ENCODE measurements at regions not wholly inside any gene's neighbourhood (a gene's known extent, or its start where the extent isn't known, plus 50 kb on each side); places are given as distances from the start of the nearest gene placed in this dataset.

DNA sequence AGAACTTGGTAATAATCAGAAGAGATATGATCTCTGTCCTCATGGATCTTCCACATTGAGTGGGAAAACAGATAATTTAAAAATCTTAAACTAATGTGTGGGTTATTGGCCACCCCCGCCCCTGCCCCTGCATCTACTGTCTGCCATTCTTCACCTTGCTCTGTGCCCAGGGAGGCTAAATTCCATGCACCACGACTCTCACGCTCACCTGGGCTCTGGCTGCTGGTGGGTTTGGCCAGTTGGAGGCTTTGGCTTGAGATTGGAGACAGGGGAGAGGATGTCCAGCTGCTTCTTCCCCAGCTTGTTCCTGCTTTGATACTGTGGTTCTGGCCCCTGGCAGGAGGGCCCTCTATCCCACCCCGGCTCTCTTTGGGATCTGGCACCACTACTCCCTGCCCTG lies 127.9 kb downstream of the IRX5 start:
- H3K27me3 ChIP-seq (ENCODE audit: control insufficient read depth in 2 of 2, insufficient read depth in 2 of 2, low read length in 2 of 2), result peaks cover 10 to 12% of the 10 kb centered on the region in 2 experiments
- H3K27ac ChIP-seq (ENCODE audit: insufficient read depth, low read depth, low read length), result no peak overlapping the region
- H2AFZ ChIP-seq (ENCODE audit: low read depth, low read length), result no peak overlapping the region
- ChIA-PET CTCF (no interaction called here), POLR2A (no interaction called here)
- no peaks in the 10 kb centered on the region for H3K36me3 ChIP-seq (ENCODE audit: control insufficient read depth in 2 of 2, extremely low read depth in 1 of 2, insufficient read depth in 2 of 2, low read length in 2 of 2)
- H4K20me1 ChIP-seq (replicated peaks; ENCODE audit: control insufficient read depth, extremely low read depth, insufficient read depth, low read length), result no peaks in the 10 kb centered on the region
- H3K79me2 ChIP-seq (ENCODE audit: control insufficient read depth, insufficient read depth, low read length), result no peaks in the 10 kb centered on the region
- dilution Hi-C loops (cut with MboI; ENCODE audit: extremely low pct_ligation_motif_present, low sequenced_read_pairs), result no loop called here
- DNase-seq (ENCODE audit: low read depth, low spot score), result no peak
- no peak overlapping the region for H3K4me3 ChIP-seq (replicated peaks in 1 of 3; ENCODE audit: insufficient read depth in 1 of 3, low read depth in 1 of 3, low read length in 3 of 3)
- no TSS peak for BruUV-seq (replicated peaks)
- no peaks in the 10 kb centered on the region for H3K4me1 ChIP-seq (ENCODE audit: control insufficient read depth, extremely low read depth, insufficient read depth, low read length)
- FAIRE-seq, result no peak
- H3K9me1 ChIP-seq (replicated peaks; ENCODE audit: control insufficient read depth, extremely low read depth, insufficient read depth, low read length), result no peaks in the 10 kb centered on the region
- intact Hi-C loops (cut with micrococcal nuclease), result no loop called here
- TF ChIP-seq JUN (IDR thresholded peaks at IDR 0.05; ENCODE audit: borderline replicate concordance, insufficient read depth, insufficient read length, low read depth) (no peak), FOS (IDR thresholded peaks at IDR 0.05; ENCODE audit: borderline replicate concordance, insufficient read depth, low read length) (no peak), POLR2A (IDR thresholded peaks at IDR 0.05; ENCODE audit: low read depth, low read length) (no peak)
- TF ChIP-seq, protein P1, sequence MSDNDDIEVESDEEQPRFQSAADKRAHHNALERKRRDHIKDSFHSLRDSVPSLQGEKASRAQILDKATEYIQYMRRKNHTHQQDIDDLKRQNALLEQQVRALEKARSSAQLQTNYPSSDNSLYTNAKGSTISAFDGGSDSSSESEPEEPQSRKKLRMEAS (IDR thresholded peaks at IDR 0.05; ENCODE audit: insufficient read depth, insufficient read length), result no peak
- no peak overlapping the region for H3K4me2 ChIP-seq (ENCODE audit: insufficient read depth, low read length)
- H3K9me3 ChIP-seq (replicated peaks; ENCODE audit: control insufficient read depth, insufficient read depth, low read length), result no peaks in the 10 kb centered on the region
- no peak overlapping the region for H3K9ac ChIP-seq (replicated peaks; ENCODE audit: extremely low read depth, insufficient read depth, low read length)

DNA sequence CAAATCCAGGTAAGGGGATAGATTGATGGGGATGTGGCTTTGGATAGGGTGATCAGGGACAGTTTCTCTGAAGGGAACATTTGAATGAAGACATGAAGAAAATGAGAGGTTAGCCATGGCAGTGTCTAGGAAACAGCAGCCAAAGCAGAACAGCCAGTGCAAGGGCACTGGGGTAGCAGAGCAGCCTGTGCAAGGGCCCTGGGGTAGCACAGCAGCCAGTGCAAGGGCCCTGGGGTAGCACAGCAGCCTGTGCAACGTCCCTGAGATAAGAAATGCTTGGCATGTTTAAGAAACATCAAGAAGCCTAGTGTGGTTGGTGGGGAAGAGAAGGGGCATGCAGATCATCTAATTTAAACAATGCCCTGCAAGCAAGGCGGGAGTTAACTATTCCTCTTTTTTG lies 128.5 kb downstream of the IRX5 start:
- Histone ChIP-seq H3K9ac (replicated peaks; ENCODE audit: extremely low read depth, insufficient read depth, low read length) (no peak overlapping the region), H3K9me1 (replicated peaks; ENCODE audit: control insufficient read depth, extremely low read depth, insufficient read depth, low read length) (no peaks in the 10 kb centered on the region), H3K9me3 (replicated peaks; ENCODE audit: control insufficient read depth, insufficient read depth, low read length) (no peaks in the 10 kb centered on the region), H3K4me2 (ENCODE audit: insufficient read depth, low read length) (no peak overlapping the region), H3K36me3 (ENCODE audit: control insufficient read depth in 2 of 2, extremely low read depth in 1 of 2, insufficient read depth in 2 of 2, low read length in 2 of 2) (no peaks in the 10 kb centered on the region), H2AFZ (ENCODE audit: low read depth, low read length) (no peak overlapping the region), H3K27me3 (ENCODE audit: control insufficient read depth in 2 of 2, insufficient read depth in 2 of 2, low read length in 2 of 2) (peaks cover 10 to 12% of the 10 kb centered on the region in 2 experiments), H3K79me2 (ENCODE audit: control insufficient read depth, insufficient read depth, low read length) (no peaks in the 10 kb centered on the region), H3K4me1 (ENCODE audit: control insufficient read depth, extremely low read depth, insufficient read depth, low read length) (no peaks in the 10 kb centered on the region), H3K4me3 (replicated peaks in 1 of 3; ENCODE audit: insufficient read depth in 1 of 3, low read depth in 1 of 3, low read length in 3 of 3) (no peak overlapping the region), H4K20me1 (replicated peaks; ENCODE audit: control insufficient read depth, extremely low read depth, insufficient read depth, low read length) (no peaks in the 10 kb centered on the region), H3K27ac (ENCODE audit: insufficient read depth, low read depth, low read length) (no peak overlapping the region)
- FAIRE-seq (no peak), DNase-seq (ENCODE audit: low read depth, low spot score) (no peak)
- POLR2A ChIA-PET, result no interaction called here
- dilution Hi-C loops (cut with MboI; ENCODE audit: extremely low pct_ligation_motif_present, low sequenced_read_pairs) (no loop called here), intact Hi-C loops (cut with micrococcal nuclease) (no loop called here)
- BruUV-seq (replicated peaks), result no TSS peak
- TF ChIP-seq EZH2 (IDR thresholded peaks at IDR 0.05; ENCODE audit: borderline replicate concordance, low read depth, low read length, severe bottlenecking) (no peak), MYC (IDR thresholded peaks at IDR 0.05; ENCODE audit: low read depth, low read length) (no peak), FOS (IDR thresholded peaks at IDR 0.05; ENCODE audit: borderline replicate concordance, insufficient read depth, low read length) (no peak), GATA2 (IDR thresholded peaks at IDR 0.05; ENCODE audit: insufficient read depth, insufficient read length, low read depth, low read length) (no peak), POLR2AphosphoS5 (IDR thresholded peaks at IDR 0.05; ENCODE audit: insufficient read depth, low read depth, low read length) (no peak), JUN (IDR thresholded peaks at IDR 0.05; ENCODE audit: borderline replicate concordance, insufficient read depth, insufficient read length, low read depth) (no peak), POLR2A (IDR thresholded peaks at IDR 0.05; ENCODE audit: low read depth, low read length) (no peak)
- TF ChIP-seq, protein P2, sequence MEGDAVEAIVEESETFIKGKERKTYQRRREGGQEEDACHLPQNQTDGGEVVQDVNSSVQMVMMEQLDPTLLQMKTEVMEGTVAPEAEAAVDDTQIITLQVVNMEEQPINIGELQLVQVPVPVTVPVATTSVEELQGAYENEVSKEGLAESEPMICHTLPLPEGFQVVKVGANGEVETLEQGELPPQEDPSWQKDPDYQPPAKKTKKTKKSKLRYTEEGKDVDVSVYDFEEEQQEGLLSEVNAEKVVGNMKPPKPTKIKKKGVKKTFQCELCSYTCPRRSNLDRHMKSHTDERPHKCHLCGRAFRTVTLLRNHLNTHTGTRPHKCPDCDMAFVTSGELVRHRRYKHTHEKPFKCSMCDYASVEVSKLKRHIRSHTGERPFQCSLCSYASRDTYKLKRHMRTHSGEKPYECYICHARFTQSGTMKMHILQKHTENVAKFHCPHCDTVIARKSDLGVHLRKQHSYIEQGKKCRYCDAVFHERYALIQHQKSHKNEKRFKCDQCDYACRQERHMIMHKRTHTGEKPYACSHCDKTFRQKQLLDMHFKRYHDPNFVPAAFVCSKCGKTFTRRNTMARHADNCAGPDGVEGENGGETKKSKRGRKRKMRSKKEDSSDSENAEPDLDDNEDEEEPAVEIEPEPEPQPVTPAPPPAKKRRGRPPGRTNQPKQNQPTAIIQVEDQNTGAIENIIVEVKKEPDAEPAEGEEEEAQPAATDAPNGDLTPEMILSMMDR (IDR thresholded peaks at IDR 0.05; ENCODE audit: extremely low read depth in 1 of 2, insufficient read depth in 1 of 2, low read depth in 1 of 2, low read length in 2 of 2), result no peak
- TF ChIP-seq, protein P1 (IDR thresholded peaks at IDR 0.05; ENCODE audit: insufficient read depth, insufficient read length), result no peak
- CTCF ChIA-PET, result no interaction called here

Data from endothelial cell of umbilical vein (primary cell).